ENCODE measurements at regions not wholly inside any gene's neighbourhood (a gene's known extent, or its start where the extent isn't known, plus 50 kb on each side); places are given as distances from the start of the nearest gene placed in this dataset.

DNA sequence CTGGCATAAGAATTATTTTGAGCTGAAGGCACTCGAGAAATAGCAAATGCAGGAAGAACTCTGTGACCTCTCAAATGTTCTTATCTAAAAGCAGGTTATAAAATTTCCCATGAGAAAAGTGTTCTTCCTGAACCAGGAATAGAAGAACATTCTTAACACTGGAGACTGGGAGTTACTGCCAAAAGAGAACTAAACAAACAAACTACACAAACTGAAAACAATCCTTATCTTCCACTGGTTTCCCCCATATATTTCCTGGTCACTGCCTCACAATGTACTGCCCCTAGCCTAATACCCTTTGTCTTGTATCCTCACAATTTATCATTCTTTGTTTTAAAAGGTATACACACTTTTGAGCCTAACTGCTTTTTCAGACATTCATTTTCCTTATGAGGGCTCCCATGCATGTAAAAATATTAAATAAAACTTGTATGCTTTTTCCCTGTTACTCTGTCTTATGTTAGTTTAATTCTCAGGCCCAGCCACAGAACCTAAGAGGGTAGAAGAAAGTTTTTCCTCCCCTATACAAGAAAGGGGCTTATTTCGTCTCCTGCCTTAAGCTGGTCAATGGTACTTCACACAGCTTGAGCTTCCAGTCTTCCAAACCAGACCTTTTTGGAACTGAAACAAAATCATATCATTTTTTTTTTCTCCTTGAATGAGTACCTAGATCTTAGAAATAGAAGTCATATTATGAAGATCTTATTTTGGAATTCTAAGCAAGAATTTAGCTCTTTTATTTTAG, 110.6 kb downstream of the MSTN start:
- Histone ChIP-seq H3K36me3 (no peaks in the 10 kb centered on the region), H3K27me3 (no peaks in the 10 kb centered on the region), H3K27ac (no peak overlapping the region), H3K4me3 (no peak overlapping the region), H3K4me1 (ENCODE audit: low read depth) (no peaks in the 10 kb centered on the region), H3K9me3 (ENCODE audit: low read depth) (no peaks in the 10 kb centered on the region)
- DNase-seq (ENCODE audit: low read depth in 1 of 2, low spot score in 1 of 2): peak in 1 of 2 donors; percentile 9
- TF ChIP-seq, protein P1, sequence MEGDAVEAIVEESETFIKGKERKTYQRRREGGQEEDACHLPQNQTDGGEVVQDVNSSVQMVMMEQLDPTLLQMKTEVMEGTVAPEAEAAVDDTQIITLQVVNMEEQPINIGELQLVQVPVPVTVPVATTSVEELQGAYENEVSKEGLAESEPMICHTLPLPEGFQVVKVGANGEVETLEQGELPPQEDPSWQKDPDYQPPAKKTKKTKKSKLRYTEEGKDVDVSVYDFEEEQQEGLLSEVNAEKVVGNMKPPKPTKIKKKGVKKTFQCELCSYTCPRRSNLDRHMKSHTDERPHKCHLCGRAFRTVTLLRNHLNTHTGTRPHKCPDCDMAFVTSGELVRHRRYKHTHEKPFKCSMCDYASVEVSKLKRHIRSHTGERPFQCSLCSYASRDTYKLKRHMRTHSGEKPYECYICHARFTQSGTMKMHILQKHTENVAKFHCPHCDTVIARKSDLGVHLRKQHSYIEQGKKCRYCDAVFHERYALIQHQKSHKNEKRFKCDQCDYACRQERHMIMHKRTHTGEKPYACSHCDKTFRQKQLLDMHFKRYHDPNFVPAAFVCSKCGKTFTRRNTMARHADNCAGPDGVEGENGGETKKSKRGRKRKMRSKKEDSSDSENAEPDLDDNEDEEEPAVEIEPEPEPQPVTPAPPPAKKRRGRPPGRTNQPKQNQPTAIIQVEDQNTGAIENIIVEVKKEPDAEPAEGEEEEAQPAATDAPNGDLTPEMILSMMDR (IDR thresholded peaks at IDR 0.05; ENCODE audit: low read depth, low read length): no peak

- DNase-seq (ENCODE audit: low read depth in 1 of 2, low spot score in 1 of 2): no peak
- H3K9me3 ChIP-seq (ENCODE audit: low read depth): no peaks in the 10 kb centered on the region
These were observed 119.5 kb downstream of the MSTN start for GRCh38 chr2:189943009-189943408.

DNA sequence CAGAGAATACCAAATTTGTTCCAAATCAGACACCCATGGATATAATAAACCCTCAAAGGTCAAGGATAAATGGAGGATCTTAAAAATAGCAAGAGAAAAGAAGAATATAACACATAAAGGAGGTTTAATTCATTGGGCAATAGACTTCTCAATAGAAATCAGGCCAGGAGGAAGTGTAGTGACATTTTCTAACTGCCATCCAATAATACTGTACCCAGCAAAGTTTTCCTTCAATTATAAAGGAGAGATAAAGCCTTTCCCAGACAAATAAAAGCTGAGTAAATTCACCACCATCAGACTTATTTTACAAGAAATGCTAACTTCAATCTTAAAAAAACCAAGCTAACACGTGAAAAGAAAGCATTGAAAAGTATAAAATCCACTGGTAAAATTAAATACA, 121.6 kb downstream of the MSTN start:
- TF ChIP-seq, protein P1 (IDR thresholded peaks at IDR 0.05; ENCODE audit: low read depth, low read length): no peak
- no peak overlapping the region for H3K27ac ChIP-seq
- H3K9me3 ChIP-seq (ENCODE audit: low read depth): no peaks in the 10 kb centered on the region
- no peaks in the 10 kb centered on the region for H3K4me1 ChIP-seq (ENCODE audit: low read depth)
- DNase-seq (ENCODE audit: low read depth in 1 of 2, low spot score in 1 of 2): no peak
- no peaks in the 10 kb centered on the region for H3K36me3 ChIP-seq
- no peak overlapping the region for H3K4me3 ChIP-seq
- H3K27me3 ChIP-seq: no peaks in the 10 kb centered on the region

More at GRCh38 chr2:189943009-189943408, 119.5 kb downstream of the MSTN start:
- H3K4me1 ChIP-seq (ENCODE audit: low read depth): no peaks in the 10 kb centered on the region
- H3K27ac ChIP-seq: no peak overlapping the region
- H3K36me3 ChIP-seq: no peaks in the 10 kb centered on the region
- no peak overlapping the region for H3K4me3 ChIP-seq
- TF ChIP-seq, protein P1 (IDR thresholded peaks at IDR 0.05; ENCODE audit: low read depth, low read length): no peak
- H3K27me3 ChIP-seq: no peaks in the 10 kb centered on the region

- Histone ChIP-seq H3K4me3 (no peak overlapping the region), H3K27ac (no peak overlapping the region), H3K9me3 (ENCODE audit: low read depth) (no peaks in the 10 kb centered on the region), H3K27me3 (no peaks in the 10 kb centered on the region), H3K4me1 (ENCODE audit: low read depth) (no peaks in the 10 kb centered on the region), H3K36me3 (no peaks in the 10 kb centered on the region)
- TF ChIP-seq, protein P1 (IDR thresholded peaks at IDR 0.05; ENCODE audit: low read depth, low read length): no peak
- DNase-seq (ENCODE audit: low read depth in 1 of 2, low spot score in 1 of 2): no peak
These were observed 124.8 kb downstream of the MSTN start for GRCh38 chr2:189937691-189938090.

DNA sequence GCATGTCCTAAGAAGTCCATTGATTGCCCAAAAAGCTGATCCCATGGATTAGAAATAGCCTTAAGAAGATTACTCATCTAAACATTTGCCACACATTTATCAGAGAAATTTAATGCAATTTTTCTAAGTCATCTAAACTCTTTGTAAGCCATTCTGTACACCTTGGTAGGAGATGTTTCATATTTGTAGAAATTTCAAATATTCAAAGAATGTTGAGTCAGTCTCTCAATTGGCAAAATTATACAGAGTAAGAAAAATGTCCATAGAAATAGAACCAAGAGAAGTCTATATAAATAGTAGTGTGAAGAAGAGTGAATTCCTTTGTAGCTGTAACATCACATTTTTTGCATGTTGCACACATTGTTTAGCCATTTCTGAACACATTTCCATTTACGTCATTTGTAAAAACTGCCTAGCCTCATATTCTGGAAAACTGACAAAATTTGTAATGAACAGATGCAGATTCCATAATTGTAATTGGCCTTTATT, 128.6 kb downstream of the MSTN start:
- Histone ChIP-seq H3K9me3 (ENCODE audit: low read depth) (no peaks in the 10 kb centered on the region), H3K27ac (no peak overlapping the region), H3K4me3 (no peak overlapping the region), H3K27me3 (no peaks in the 10 kb centered on the region), H3K36me3 (no peaks in the 10 kb centered on the region), H3K4me1 (ENCODE audit: low read depth) (no peaks in the 10 kb centered on the region)
- DNase-seq (ENCODE audit: low read depth in 1 of 2, low spot score in 1 of 2): peak in 1 of 2 donors; percentile 75
- TF ChIP-seq, protein P1 (IDR thresholded peaks at IDR 0.05; ENCODE audit: low read depth, low read length): no peak
